ENCODE measurements at regions not wholly inside any gene's neighbourhood (a gene's known extent, or its start where the extent isn't known, plus 50 kb on each side); places are given as distances from the start of the nearest gene placed in this dataset.

DNA sequence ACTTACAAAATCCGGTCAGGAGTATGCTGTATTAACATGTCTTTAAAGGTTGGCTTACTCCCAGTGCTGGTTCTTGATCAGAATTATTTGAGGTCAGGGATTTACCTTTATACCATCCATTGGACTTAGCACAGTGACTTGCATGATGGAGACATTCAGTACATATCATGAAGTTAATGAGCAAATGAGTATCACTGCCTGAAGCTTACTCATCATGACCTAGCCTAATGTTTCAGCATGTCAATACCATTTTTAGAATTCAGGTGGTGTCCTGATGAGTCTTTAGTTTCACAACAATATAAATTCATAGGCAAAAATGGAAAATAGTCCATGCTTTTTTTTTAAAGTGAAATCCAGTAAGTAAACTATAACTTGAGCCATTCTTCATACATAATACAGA, 226.0 kb upstream of the C9orf72 start:
- TF ChIP-seq POLR2A (IDR thresholded peaks at IDR 0.05; ENCODE audit: low read length) (no peak), GATA1 (IDR thresholded peaks at IDR 0.05; ENCODE audit: low read depth, low read length) (no peak)

Data from erythroblast (primary cell).